ENCODE measurements at regions not wholly inside any gene's neighbourhood (a gene's known extent, or its start where the extent isn't known, plus 50 kb on each side); places are given as distances from the start of the nearest gene placed in this dataset.

DNA sequence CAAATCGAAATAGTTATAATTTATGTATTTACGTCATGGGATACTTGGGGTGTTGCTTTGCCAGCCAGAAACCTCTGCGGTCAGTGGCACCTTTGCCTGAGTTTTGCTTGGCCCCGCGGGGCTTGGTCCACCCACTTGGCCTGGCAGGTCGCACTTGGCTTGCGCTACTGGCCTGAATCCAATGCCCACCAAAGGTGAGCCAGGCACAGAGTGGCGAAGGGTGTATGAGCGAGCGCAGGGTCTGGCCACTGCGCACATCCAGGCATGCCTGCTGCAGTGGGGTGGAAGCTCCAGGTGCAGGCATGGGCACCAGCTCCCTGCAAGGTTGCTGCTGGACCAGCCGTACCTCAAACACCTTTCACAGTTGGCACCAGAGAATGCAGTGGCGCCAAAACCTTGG lies 714.6 kb downstream of the CDH9 start:
- no peak overlapping the region for H3K4me3 ChIP-seq (ENCODE audit: low read length)
- no peak for DNase-seq (ENCODE audit: low read depth)
- TF ChIP-seq CTCF (conservative IDR thresholded peaks at IDR 0.05; ENCODE audit: low read depth, low read length) = no peak

GRCh38 chr5:26321278-26321677 lies 717.1 kb downstream of the CDH9 start:
- DNase-seq (ENCODE audit: low read depth) = no peak
- no peak for TF ChIP-seq CTCF (conservative IDR thresholded peaks at IDR 0.05; ENCODE audit: low read depth, low read length)
- no peak overlapping the region for H3K4me3 ChIP-seq (ENCODE audit: low read length)

DNA sequence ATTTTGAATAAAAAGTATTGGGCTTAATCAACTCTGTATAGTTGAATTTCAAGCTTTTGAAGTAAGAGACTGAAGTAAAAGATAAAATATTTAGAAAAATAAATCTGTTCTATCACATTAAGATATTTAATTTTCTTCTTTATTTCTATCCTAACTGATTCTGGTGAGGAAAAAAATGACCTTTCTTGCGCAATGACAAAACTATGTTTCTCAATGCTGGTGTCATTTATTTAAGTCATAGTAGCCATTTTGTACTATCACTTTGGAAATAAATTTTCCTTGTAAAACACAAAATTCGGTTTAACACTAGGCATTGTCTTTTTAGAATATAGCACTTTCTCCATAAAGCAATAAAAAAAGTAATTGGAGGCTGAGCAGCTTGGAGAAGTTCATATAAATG lies 728.0 kb downstream of the CDH9 start:
- DNase-seq (ENCODE audit: low read depth) = no peak
- TF ChIP-seq CTCF (conservative IDR thresholded peaks at IDR 0.05; ENCODE audit: low read depth, low read length) = no peak

DNA sequence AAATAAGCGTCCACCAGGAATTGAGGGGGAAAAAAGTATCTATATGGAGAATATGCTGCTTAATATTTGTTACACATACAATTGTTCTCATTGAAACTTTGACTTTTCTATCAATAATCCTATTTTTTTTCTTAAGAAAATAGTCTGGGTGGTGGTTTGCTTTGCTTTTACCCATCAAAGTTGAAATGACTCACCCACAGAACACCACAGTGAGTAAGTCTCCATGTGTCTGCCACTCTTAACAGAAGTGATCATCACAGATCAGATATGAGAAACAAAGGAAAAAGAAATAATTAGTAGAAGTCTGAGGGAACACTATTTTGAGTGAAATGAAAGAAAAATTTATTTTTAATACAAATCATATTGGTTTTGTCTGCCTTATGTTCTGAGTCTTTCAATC lies 742.8 kb downstream of the CDH9 start:
- no peak overlapping the region for H3K4me3 ChIP-seq (ENCODE audit: low read length)
- no peak for TF ChIP-seq CTCF (conservative IDR thresholded peaks at IDR 0.05; ENCODE audit: low read depth, low read length)

More for the DNA sequence above, 728.0 kb downstream of the CDH9 start:
- no peak overlapping the region for H3K4me3 ChIP-seq (ENCODE audit: low read length)

GRCh38 chr5:26282190-26282589 lies 756.2 kb downstream of the CDH9 start:
- no peak for TF ChIP-seq CTCF (conservative IDR thresholded peaks at IDR 0.05; ENCODE audit: low read depth, low read length)
- peak; percentile 7 for DNase-seq (ENCODE audit: low read depth)
- H3K4me3 ChIP-seq (ENCODE audit: low read length) = no peak overlapping the region

More for the DNA sequence above, 742.8 kb downstream of the CDH9 start:
- DNase-seq (ENCODE audit: low read depth) = peak; percentile 8

DNA sequence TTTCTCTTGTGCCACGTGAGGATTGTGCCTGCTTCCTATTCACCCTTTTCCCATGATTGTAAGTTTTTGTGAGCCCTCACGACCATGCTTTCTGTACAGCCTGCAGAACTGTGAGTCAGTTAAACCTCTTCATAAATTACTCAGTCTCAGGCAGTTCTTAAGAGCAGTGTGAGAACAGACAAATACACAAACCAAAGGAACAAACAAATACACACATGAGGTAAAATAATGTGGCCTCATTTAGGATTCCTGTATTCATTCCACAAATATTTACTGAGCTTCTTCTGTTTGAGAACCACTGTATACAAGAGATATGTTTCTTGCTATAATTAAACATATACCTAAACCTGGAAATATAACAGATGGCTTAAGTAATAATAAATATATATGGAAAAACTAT lies 760.3 kb downstream of the CDH9 start:
- H3K4me3 ChIP-seq (ENCODE audit: low read length) = no peak overlapping the region
- no peak for TF ChIP-seq CTCF (conservative IDR thresholded peaks at IDR 0.05; ENCODE audit: low read depth, low read length)
- DNase-seq (ENCODE audit: low read depth) = no peak

DNA sequence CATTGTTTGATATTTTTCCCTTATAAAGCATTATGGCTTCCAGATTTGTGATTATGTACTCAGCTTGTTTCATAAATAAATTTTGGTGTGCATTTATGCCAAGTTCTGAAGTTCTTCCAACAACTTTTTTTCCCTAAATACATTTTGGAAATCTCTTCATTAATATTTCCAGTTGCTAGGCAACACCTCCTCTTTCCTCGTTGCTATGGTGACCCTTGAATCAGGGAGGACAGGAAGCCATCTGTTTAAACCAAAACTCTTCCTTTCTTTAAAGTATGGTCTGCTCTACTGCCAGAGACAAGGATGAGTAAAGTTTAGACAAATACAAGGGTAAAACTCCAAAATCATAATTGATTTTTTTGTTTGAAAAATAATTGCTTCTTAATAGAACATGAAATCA lies 779.3 kb downstream of the CDH9 start:
- no peak for TF ChIP-seq CTCF (conservative IDR thresholded peaks at IDR 0.05; ENCODE audit: low read depth, low read length)
- DNase-seq (ENCODE audit: low read depth) = no peak
- H3K4me3 ChIP-seq (ENCODE audit: low read length) = no peak overlapping the region

Measured in retinal pigment epithelial cell (primary cell).